T-helper 2 cell (primary cell): ENCODE measurements at regions not wholly inside any gene's neighbourhood (a gene's known extent, or its start where the extent isn't known, plus 50 kb on each side); places are given as distances from the start of the nearest gene placed in this dataset.
"Not testable (repeated sequence)": the region's sequence is repeated elsewhere in the genome, so short reads cannot be mapped to it uniquely, and the experiment has no call there.

Source experiments
- DNase-seq, 5 experiments: peaks; one replicate each; pipeline versions ENCODE4 v3.0.0 to v3.0.0-alpha.2; 2012 to 2022

GRCh38 chr17:83204230-83204725 is 124.9 kb downstream of the METRNL start:
- peak in 1 of 5 experiments; percentile 25 for DNase-seq

- peak in 1 of 5 experiments; percentile 1 for DNase-seq
Measured at GRCh38 chr17:83204736-83205386, 125.5 kb downstream of the METRNL start.

- peak in 4 of 5 experiments; percentile 42 to 71 (median 52) for DNase-seq
Measured at GRCh38 chr17:83205387-83206035, 126.1 kb downstream of the METRNL start.

GRCh38 chr17:83206036-83206394 is 126.6 kb downstream of the METRNL start:
- not testable (repeated sequence) for DNase-seq

GRCh38 chr17:83206819-83207588 is 127.6 kb downstream of the METRNL start:
- not testable (repeated sequence) for DNase-seq

GRCh38 chr17:83247001-83247400 is 167.6 kb downstream of the METRNL start:
- peak in 2 of 5 experiments; percentile 22 to 71 for DNase-seq
